Astrocyte of the cerebellum (primary cell): ENCODE measurements at regions not wholly inside any gene's neighbourhood (a gene's known extent, or its start where the extent isn't known, plus 50 kb on each side); places are given as distances from the start of the nearest gene placed in this dataset.

Source experiments
- DNase-seq: peaks from one replicate; pipeline ENCODE4 v3.0.0-alpha.2; 2011; ENCODE audit warnings: low read depth
- H3K4me3 ChIP-seq: 2 replicates; pipeline ENCODE4 v1.5.1; 2011; ENCODE audit warnings: mild to moderate bottlenecking, low read depth, low read length, moderate library complexity
- CTCF ChIP-seq: IDR thresholded peaks from 2 replicates; pipeline ENCODE4 v1.5.1; 2012; ENCODE audit warnings: low read length, low read depth, moderate library complexity, mild to moderate bottlenecking; ENCODE audit errors: missing control alignments
- in situ Hi-C: cut with HindIII; loops from 2 replicates; pipeline ENCODE4 v1.10.0; 2017; ENCODE audit warnings: low sequenced_read_pairs

DNA sequence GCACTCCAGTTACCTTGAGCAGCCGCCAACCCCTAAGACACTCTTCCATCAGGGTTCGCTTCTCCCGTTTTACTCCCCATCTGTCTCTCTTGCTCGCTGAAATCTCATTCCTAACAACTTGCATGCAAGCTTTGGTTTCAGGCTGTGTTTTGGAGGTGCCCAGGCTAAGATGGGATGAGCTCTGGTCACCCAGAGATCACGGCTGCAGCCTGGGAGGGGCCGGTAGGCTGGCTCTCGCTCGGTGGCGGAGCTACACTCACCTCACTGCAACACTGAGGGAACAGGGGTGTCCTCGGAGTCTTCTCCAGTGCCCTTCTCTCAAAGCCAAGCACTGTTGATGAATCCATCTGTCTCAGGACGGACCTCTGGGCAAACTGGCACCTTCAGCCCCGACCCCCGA, 197.5 kb downstream of the BARX2 start:
- TF ChIP-seq CTCF: no peak
- DNase-seq: no peak
- no peak overlapping the region for H3K4me3 ChIP-seq
- in situ Hi-C loops: no loop called here

GRCh38 chr11:129574431-129574830, 198.8 kb downstream of the BARX2 start:
- no peak for DNase-seq
- no peak for TF ChIP-seq CTCF
- no peak overlapping the region for H3K4me3 ChIP-seq
- in situ Hi-C loops: no loop called here

DNA sequence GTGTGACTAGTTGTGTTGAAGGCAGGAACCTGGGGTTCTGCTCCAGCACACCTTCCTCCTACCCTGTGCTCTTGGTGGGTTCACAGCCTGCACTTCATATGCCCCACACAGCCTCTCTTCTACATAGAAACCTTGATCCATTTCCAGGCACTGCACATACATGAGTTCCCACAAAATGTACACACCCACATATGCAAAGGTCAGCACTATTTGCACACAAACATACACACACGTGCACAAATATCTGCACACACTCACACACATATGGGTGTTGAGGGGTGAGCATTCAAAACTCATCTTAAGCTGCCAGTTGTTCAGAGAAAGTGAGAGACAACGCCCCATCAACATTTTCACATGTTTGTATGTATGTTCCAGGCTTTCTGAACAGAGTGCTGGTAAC, 201.0 kb downstream of the BARX2 start:
- H3K4me3 ChIP-seq: no peak overlapping the region
- no peak for DNase-seq
- in situ Hi-C loops: no loop called here
- no peak for TF ChIP-seq CTCF

- no peak for DNase-seq
- H3K4me3 ChIP-seq: no peak overlapping the region
- no peak for TF ChIP-seq CTCF
- in situ Hi-C loops: no loop called here
Measured at GRCh38 chr11:129578006-129578405, 202.4 kb downstream of the BARX2 start.

DNA sequence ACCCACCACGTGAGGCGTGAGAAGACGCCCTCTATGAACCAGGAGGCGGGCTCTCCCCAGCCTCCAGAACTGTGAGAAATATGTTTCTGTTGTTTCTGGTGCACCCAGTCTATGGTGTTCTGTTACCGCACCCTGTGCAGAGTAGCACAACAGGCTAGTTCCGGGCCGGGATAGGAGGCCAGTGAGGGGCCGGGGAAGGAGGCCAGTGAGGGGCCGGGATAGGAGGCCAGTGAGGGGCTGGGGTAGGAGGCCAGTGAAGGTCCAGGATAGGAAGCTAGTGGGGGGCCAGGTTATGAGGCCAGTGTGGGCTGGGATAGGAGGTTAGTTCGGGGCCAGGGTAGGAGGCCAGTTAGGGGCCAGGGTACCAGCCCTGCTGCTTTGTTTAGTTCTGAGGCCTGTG, 204.6 kb downstream of the BARX2 start:
- H3K4me3 ChIP-seq: no peak overlapping the region
- DNase-seq: no peak
- in situ Hi-C loops: no loop called here
- TF ChIP-seq CTCF: no peak

- no peak for TF ChIP-seq CTCF
- no peak for DNase-seq
- H3K4me3 ChIP-seq: no peak overlapping the region
- in situ Hi-C loops: no loop called here
Measured at GRCh38 chr11:129584316-129584715, 208.7 kb downstream of the BARX2 start.
